ENCODE measurements at regions not wholly inside any gene's neighbourhood (a gene's known extent, or its start where the extent isn't known, plus 50 kb on each side); places are given as distances from the start of the nearest gene placed in this dataset.

DNA sequence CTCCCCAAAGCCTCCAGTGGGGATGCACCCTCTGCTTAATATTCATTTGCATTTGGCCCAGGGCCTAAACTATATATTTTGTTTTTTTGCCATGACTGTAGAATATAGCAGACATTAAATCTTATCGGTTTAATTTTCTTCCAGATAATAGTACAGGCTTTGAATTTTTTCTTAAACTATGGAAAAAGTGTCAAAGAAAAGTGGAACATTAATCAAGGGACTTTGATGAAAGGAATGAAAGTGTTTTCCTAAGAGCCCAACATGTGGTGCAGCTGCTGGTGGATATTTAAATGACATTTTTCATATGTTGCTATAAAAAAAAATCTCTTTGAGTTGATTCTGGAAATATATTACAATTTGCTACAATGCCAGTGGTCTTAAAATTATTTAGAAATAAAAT lies 346.8 kb downstream of the CYP26B1 start:
- Histone ChIP-seq H2AFZ (ENCODE audit: low read depth, low read length, severe bottlenecking) (no peak overlapping the region), H3K9ac (ENCODE audit: low read length) (no peak overlapping the region), H4K20me1 (ENCODE audit: low read depth, low read length) (no peaks in the 10 kb centered on the region), H3K9me3 (ENCODE audit: insufficient read depth, low read length) (no peaks in the 10 kb centered on the region), H3K9me2 (replicated peaks; ENCODE audit: insufficient read depth, low read length) (no peaks in the 10 kb centered on the region), H3K27me3 (ENCODE audit: low read length) (no peaks in the 10 kb centered on the region), H3K4me3 (ENCODE audit: insufficient read depth, low read length, poor library complexity, severe bottlenecking) (no peak overlapping the region), H3K4me2 (ENCODE audit: low read depth, low read length, poor library complexity, severe bottlenecking) (no peak overlapping the region), H3F3A (ENCODE audit: insufficient read depth) (no peaks in the 10 kb centered on the region), H3K36me3 (ENCODE audit: low read length) (no peaks in the 10 kb centered on the region), H3K27ac (ENCODE audit: low read depth, low read length) (no peak overlapping the region), H3K79me2 (ENCODE audit: insufficient read depth, low read length) (no peaks in the 10 kb centered on the region)
- TF ChIP-seq, protein P1, sequence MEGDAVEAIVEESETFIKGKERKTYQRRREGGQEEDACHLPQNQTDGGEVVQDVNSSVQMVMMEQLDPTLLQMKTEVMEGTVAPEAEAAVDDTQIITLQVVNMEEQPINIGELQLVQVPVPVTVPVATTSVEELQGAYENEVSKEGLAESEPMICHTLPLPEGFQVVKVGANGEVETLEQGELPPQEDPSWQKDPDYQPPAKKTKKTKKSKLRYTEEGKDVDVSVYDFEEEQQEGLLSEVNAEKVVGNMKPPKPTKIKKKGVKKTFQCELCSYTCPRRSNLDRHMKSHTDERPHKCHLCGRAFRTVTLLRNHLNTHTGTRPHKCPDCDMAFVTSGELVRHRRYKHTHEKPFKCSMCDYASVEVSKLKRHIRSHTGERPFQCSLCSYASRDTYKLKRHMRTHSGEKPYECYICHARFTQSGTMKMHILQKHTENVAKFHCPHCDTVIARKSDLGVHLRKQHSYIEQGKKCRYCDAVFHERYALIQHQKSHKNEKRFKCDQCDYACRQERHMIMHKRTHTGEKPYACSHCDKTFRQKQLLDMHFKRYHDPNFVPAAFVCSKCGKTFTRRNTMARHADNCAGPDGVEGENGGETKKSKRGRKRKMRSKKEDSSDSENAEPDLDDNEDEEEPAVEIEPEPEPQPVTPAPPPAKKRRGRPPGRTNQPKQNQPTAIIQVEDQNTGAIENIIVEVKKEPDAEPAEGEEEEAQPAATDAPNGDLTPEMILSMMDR (IDR thresholded peaks at IDR 0.05; ENCODE audit: insufficient read depth, low read length, poor library complexity, severe bottlenecking): no peak
- no peak for TF ChIP-seq EZH2phosphoT487 (conservative IDR thresholded peaks at IDR 0.05; ENCODE audit: low read length)

DNA sequence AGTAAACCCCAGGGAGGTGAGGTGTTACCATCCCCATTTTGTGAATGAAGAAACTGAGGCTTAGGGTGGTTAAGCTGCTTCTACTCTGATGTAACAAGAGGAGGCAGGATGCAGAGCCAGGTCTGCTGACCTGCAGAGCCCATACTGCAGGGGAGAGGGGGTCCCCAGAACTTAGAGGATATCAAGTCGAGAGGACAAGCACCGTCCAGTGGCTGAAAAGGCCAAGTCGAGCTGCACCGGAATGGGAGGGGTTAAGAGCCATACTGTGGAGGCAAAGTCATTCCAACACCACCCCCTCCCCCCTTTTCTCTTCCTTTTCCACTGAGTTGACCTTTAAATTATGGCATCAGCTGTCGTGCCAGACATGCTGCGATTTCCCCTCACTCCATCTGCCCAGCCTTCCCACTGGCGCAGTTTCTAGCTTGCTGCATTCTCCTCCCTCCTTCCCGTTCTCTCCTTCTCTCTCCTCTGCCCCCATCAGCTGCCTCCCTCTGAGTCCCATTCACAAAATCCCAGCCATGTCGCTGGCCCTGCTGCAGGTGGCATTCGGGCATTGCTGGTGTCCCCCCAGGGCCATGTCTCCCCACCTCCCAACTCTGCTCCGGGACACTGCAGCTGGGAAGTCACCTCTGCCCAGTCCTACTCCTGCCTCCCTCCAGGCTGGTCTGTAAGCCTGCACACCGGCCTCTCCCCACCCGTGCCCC lies 346.9 kb downstream of the DYSF start:
- Histone ChIP-seq H3K36me3 (ENCODE audit: low read length) (no peaks in the 10 kb centered on the region), H3K79me2 (ENCODE audit: insufficient read depth, low read length) (no peaks in the 10 kb centered on the region), H3K9ac (ENCODE audit: low read length) (no peak overlapping the region), H3K4me3 (ENCODE audit: insufficient read depth, low read length, poor library complexity, severe bottlenecking) (no peak overlapping the region), H3K9me2 (replicated peaks; ENCODE audit: insufficient read depth, low read length) (no peaks in the 10 kb centered on the region), H4K20me1 (ENCODE audit: low read depth, low read length) (no peaks in the 10 kb centered on the region), H3K9me3 (ENCODE audit: insufficient read depth, low read length) (no peaks in the 10 kb centered on the region), H3K27ac (ENCODE audit: low read depth, low read length) (no peak overlapping the region), H3F3A (ENCODE audit: insufficient read depth) (no peaks in the 10 kb centered on the region), H3K4me2 (ENCODE audit: low read depth, low read length, poor library complexity, severe bottlenecking) (no peak overlapping the region), H3K27me3 (ENCODE audit: low read length) (no peaks in the 10 kb centered on the region), H2AFZ (ENCODE audit: low read depth, low read length, severe bottlenecking) (no peak overlapping the region)
- TF ChIP-seq, protein P1 (IDR thresholded peaks at IDR 0.05; ENCODE audit: insufficient read depth, low read length, poor library complexity, severe bottlenecking): no peak
- no peak for TF ChIP-seq EZH2phosphoT487 (conservative IDR thresholded peaks at IDR 0.05; ENCODE audit: low read length)

DNA sequence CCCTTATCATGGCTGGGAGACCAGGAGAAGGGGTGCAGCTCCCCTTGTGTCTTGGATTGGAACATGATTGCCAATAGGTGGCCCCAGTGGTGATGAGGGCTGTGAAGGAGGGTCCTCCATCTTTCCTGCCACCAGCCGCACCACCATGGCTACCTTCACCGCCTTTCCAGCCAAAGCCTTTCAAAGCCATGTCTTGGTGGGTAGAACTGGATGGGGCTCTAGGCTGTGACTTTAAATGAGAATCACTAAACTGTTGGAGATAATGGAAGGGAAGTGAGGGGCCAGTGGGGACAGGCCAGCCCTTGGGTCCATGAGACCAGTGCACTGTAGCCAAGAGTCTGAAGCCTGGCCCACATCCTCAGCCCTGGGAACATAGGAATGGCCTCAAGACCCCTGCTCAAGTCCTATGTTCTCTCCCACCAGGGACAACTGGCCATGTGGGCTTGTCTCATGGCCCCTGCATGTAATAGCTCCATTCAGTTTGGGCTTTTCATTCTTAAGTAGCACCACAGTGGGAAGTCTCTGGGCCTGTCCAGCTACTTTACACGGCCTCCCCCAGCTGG lies 345.7 kb downstream of the DYSF start:
- H3K4me2 ChIP-seq (ENCODE audit: low read depth, low read length, poor library complexity, severe bottlenecking): no peak overlapping the region
- H3F3A ChIP-seq (ENCODE audit: insufficient read depth): no peaks in the 10 kb centered on the region
- H3K4me3 ChIP-seq (ENCODE audit: insufficient read depth, low read length, poor library complexity, severe bottlenecking): no peak overlapping the region
- H2AFZ ChIP-seq (ENCODE audit: low read depth, low read length, severe bottlenecking): no peak overlapping the region
- H3K9me3 ChIP-seq (ENCODE audit: insufficient read depth, low read length): no peaks in the 10 kb centered on the region
- no peak overlapping the region for H3K27ac ChIP-seq (ENCODE audit: low read depth, low read length)
- no peaks in the 10 kb centered on the region for H4K20me1 ChIP-seq (ENCODE audit: low read depth, low read length)
- H3K9me2 ChIP-seq (replicated peaks; ENCODE audit: insufficient read depth, low read length): no peaks in the 10 kb centered on the region
- no peaks in the 10 kb centered on the region for H3K27me3 ChIP-seq (ENCODE audit: low read length)
- no peak for TF ChIP-seq EZH2phosphoT487 (conservative IDR thresholded peaks at IDR 0.05; ENCODE audit: low read length)
- TF ChIP-seq, protein P1 (IDR thresholded peaks at IDR 0.05; ENCODE audit: insufficient read depth, low read length, poor library complexity, severe bottlenecking): no peak
- H3K79me2 ChIP-seq (ENCODE audit: insufficient read depth, low read length): no peaks in the 10 kb centered on the region
- H3K9ac ChIP-seq (ENCODE audit: low read length): no peak overlapping the region
- H3K36me3 ChIP-seq (ENCODE audit: low read length): no peaks in the 10 kb centered on the region
